NOMO-1 (cell line): ENCODE measurements at regions not wholly inside any gene's neighbourhood (a gene's known extent, or its start where the extent isn't known, plus 50 kb on each side); places are given as distances from the start of the nearest gene placed in this dataset.

ENCODE experiments used
- DNase-seq, 2 experiments: peaks; one replicate each; lab custom pipeline; 2025; ENCODE audit not compliant: unreplicated experiment in 2 of 2; lab: John Stamatoyannopoulos, UW

- DNase-seq = no peak
Observed at GRCh38 chrX:150163221-150163930, 199.7 kb upstream of the MAMLD1 start.

DNA sequence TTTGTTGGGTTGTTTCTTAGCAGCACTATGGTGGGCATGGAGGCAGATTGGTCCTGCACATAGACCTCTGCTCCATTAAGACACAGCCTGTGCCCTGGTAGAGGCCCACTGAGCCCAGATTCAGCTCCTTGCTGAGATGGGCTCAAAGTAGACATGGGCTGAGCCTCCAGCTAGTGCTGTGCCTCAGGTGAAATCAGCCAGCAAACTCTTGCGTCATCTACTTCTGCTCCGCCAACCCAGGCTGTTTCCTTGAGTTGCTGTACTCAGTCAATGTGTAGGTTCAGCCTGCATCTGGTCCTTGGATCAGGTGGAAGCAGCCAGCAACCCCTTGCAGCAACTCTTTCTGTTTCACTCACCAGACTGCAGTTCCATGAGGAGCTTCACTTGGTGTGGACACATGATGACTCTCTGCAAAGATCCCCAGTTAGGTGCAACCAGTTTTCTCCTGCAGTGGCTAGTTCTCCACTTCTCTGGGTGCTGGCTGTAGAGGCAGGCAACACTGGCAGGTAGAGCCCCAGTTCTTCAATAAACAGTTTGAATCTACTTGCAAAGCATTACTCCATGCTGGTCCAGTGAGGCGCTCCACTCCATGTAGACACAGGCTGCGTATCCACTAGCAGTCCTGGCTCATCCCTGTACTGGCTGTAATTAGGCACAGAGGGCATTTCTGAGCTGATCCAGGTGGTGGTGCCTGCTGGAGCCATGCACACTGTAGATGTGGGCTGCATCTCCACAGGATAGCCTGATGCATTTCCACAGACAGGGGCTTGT, 199.0 kb upstream of the MAMLD1 start:
- DNase-seq = peak in 1 of 2 experiments; percentile 2

GRCh38 chrX:150164971-150165600, 198.0 kb upstream of the MAMLD1 start:
- DNase-seq = no peak

GRCh38 chrX:150165776-150166610, 197.1 kb upstream of the MAMLD1 start:
- no peak for DNase-seq

DNA sequence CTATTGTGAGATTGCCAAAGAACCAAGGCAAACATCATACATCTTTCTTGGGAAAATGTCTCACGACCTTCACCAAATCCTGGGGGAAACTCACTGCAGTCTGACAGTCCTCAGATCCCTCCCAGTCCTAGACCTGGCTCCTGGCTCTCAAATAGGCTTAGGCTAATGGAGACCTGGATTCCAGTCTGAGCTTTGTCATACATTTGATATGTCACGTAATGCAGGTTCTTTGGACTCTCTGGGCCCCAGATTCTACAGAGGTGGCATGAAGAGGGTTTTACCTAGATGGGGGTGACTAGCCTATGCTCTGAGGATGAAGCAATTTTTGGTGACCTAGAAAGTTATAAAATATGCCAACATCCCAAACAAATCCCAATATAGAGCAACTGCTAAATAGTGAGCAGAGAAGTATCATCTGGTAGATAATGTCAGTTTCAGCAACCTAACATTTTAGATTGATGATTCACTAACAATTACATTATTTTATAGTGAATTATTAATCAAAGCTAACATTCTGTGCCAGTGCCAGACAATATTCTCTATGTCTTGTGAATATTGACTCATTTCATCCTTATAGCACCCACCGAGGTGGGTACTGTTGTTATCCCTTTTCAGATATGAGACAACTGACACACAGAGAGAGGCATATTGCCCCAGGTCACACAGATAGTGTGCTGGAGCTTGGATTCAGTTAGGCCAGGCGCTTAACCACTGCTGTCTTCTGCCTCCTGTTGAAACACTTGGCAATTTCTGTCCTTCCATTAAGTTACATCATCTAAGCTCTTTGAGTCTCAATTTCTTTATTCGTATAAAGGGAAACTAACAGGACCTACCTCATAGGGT, 195.4 kb upstream of the MAMLD1 start:
- DNase-seq = no peak

DNA sequence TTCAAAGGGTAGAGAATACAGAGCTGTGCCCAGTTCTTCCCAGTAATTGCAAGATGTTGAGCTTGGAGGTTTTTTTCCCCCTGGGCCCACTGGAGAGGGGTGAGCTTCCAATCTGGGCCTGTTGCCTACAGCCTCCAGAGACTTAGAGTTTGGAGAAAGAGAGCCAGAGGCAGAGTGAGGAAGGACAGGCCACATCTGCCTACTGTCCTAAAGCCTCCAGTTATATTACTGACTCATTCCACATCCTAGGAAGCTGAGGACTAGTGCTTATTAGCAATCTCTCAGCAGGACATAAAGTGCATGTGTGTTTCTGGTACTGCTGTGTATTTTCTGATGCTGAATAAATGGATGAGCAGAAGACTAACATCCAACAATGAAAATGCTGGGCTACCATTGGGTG, 181.0 kb upstream of the MAMLD1 start:
- no peak for DNase-seq

DNA sequence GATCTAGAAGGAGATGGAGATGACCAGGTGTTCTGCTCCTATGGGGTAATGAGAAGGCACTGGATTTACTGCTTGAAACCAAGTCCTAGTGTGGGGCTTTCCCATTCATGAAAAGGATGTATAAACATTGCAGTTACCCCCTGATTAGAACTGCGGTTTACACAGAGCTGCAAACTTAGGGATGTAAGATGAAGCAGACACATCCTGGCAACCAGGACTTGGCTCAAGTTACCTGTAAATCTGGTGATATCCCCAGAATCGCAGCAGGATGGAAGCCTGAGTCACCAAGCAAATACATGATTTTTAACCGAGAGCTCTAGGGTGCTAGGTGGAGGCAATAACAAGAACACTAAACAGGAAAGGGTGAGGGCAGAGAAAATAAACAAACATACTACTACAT, 178.6 kb upstream of the MAMLD1 start:
- no peak for DNase-seq

- DNase-seq = no peak
Observed at GRCh38 chrX:150185766-150186165, 177.4 kb upstream of the MAMLD1 start.

DNA sequence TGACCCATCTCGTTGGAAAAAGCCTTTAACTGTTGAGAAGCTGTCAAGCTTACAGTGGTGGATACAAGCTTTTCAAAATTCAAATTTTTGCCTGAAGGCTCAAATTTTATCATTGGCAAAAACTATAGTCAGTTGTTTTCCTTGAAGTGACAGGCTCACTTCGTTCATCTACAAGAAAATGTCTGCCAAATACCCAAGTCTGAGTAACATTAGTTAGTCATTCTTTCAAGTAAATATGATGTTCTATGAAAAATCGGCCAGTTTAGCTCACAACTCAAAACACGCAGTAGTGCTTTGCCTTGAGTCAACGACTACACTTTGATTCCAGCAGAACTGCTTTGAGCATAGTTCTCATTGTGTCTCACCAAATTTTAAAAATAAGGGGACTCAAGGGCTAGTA, 170.3 kb upstream of the MAMLD1 start:
- DNase-seq = no peak

DNA sequence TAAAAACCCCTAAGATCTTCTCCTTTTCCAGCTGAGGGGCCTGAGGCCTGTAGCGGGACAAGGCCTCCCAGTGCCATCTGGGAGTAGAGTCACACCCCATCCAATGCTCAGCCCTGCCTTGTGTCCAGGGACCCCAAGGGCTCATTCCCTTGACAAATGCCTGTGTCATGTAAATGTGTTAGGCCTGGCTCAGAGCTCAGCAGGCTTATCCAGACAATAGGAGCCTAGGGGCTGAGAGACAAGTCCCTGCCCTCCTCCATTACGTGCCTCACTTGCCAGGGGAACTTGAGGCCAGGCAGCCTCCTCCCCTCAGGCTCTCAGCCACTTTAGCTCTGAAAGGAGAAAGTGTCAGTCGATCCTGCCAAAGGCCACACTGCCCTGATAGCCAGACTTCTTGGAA, 166.8 kb upstream of the MAMLD1 start:
- DNase-seq = no peak

DNA sequence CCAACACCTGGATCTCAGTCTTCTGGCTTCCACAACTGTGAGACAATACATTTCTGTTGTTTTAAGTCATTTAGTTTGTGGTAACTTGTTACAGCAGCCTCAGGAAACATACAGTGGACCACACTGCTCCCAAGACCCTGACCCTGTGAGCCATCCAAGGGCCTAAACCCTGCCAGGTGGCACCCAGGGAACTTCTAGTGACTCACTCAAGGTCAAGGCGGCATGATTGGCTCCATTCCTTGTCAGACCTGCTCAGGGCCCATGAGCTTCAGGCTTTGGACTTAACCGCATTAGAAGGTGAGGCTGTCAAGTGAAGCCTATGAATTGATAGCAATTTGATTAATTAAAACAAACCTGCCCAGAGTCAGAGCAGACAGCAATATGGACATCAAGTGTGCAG, 165.7 kb upstream of the MAMLD1 start:
- no peak for DNase-seq

DNA sequence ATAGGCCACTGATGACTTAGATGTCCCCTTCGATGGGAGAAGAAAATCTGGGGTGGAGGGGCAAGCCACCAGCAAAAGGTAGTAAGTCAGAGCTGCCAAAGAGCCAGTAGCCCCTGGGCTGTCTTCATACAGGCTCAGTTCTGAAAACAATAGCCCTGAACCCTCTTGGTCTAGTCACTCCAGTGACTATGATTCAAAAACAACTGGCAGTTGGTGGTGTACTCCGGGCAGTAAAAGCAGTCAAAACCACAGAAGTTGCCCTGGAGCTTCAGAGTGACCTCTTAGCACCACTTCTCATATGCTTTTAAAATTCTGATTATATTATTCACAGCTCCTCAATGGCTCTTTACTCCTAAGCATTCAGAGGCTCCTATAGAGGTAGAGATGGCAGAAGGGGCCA, 164.3 kb upstream of the MAMLD1 start:
- DNase-seq = no peak

- DNase-seq = no peak
Observed at GRCh38 chrX:150199181-150199580, 163.9 kb upstream of the MAMLD1 start.

DNA sequence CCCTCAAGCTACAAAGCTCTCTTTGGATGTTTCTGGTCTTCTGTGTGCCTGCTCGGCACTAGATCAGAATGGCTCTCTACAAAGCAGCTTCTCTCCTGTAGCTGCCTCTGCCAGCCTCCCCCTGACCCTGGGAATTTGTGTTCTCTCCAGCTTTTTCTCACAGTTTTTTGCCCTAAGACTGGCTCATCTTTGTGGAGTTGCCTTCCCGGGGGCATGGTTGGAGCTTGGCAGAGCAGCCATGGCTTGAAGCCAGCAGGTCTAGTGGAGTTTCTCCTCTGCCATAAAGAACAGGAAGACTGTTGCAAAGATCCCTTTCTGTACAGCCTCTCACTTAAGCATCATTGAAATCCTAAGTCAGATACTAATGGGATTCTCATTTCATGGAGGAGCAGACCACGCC, 163.3 kb upstream of the MAMLD1 start:
- no peak for DNase-seq

- no peak for DNase-seq
Observed at GRCh38 chrX:150200361-150200760, 162.8 kb upstream of the MAMLD1 start.

GRCh38 chrX:150200820-150201287, 162.3 kb upstream of the MAMLD1 start:
- DNase-seq = peak; percentile 59 to 64

- no peak for DNase-seq
Observed at GRCh38 chrX:150201391-150201790, 161.7 kb upstream of the MAMLD1 start.

DNA sequence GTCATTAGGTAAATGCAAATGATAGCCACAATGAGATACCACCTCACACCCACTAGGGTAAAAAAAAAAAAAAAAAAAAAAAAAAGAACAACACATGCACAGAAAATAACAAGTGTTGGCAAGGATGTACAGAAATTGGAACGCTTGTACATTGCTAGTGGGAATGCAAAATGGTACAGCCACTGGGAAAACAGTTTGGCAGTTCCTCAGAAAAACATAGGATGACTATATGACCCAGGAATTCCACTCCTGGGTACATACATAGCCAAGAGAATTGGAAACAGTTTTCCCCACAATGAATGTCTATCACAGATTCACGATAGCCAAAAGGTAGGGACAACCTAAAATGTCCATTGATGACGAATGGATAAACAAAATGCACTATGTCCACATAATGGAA, 161.3 kb upstream of the MAMLD1 start:
- DNase-seq = no peak

DNA sequence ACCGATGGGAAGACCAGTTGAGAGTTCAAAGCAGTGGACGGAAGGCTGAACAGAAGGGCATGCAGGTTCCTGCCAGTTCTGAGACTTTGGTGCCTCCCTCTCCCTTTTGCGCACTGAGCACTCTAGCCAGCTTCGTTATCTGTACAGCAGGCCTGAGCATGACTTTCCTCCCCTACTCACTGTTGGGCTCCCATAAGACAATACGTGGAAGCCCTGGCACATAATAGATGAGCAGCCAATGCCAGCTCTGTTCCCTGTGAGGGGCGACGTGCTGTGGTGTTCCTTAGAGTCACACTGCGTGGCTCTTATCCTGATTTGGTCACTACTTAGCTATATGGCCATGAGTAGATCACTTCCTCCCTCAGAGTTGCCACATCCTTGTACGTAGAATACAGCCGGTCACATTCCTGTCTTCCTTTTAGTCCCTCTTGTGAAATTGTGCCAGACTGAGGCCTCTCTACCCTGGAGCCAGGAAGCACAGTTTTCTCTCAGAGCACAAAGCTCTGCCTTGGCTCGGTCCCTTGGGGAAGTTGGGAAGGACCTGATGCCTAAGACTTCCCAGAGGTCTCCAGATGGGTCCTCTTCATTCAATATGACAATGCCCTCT, 160.4 kb upstream of the MAMLD1 start:
- DNase-seq = peak; percentile 4 to 26

- no peak for DNase-seq
Observed at GRCh38 chrX:150203248-150203645, 159.9 kb upstream of the MAMLD1 start.
